Esophagus squamous epithelium (tissue), 5 donors: ENCODE measurements at regions not wholly inside any gene's neighbourhood (a gene's known extent, or its start where the extent isn't known, plus 50 kb on each side); places are given as distances from the start of the nearest gene placed in this dataset.

Source experiments
- DNase-seq: peaks from one replicate; lab custom pipeline; 2025; lab: John Stamatoyannopoulos, UW
- H3K27ac ChIP-seq, 4 donors: fragments of 200-600 bp; sonication (generic); one replicate each; pipeline ENCODE4 v1.5.1; 2016 to 2019; ENCODE audit warnings: mild to moderate bottlenecking in 1 of 4
- H3K27me3 ChIP-seq, 4 donors: fragments of 200-600 bp; sonication (generic); 1 replicate in 3 of 4; 2 replicates in 1 of 4; pipeline versions ENCODE4 v1.5.1 to v1.6.0; 2017 to 2021; ENCODE audit warnings: antibody characterized with exemption in 1 of 4
- H3K36me3 ChIP-seq, 3 donors: fragments of 200-600 bp; sonication (generic); one replicate each; pipeline ENCODE4 v1.5.1; 2016 to 2019
- H3K4me1 ChIP-seq, 3 donors: fragments of 200-600 bp; sonication (generic); one replicate each; pipeline ENCODE4 v1.5.1; 2017 to 2019
- H3K4me3 ChIP-seq, 4 donors: fragments of 200-600 bp; sonication (generic); 1 replicate in 3 of 4; 2 replicates in 1 of 4; pipeline ENCODE4 v1.5.1; 2016 to 2019; ENCODE audit warnings: mild to moderate bottlenecking in 2 of 4, moderate library complexity in 1 of 4
- H3K9me3 ChIP-seq, 3 donors: fragments of 200-600 bp; sonication (generic); one replicate each; pipeline ENCODE4 v1.5.1; 2016 to 2019
- POLR2A ChIP-seq, 4 donors: fragments of 450-650 bp; IDR thresholded peaks; one replicate each; pipeline ENCODE4 v1.6.1; 2017; ENCODE audit warnings: antibody characterized with exemption in 4 of 4, mild to moderate bottlenecking in 4 of 4, moderate library complexity in 3 of 4
- WGBS, 2 donors: methylation state at CpG; one replicate each; pipeline ENCODE4 v1.1.5; 2018; 5-methylcytosine and 5-hydroxymethylcytosine counted together
- intact Hi-C: fragments of 100-400 bp; cut with DNase I; formaldehyde crosslinking; loops from one replicate; pipeline ENCODE4 v1.15.0; 2022
- TF ChIP-seq, protein P1 (sequence below), 6 experiments: fragments of 450-650 bp in 4 of 6; fragments of 200-600 bp in 2 of 6; sonication (generic) in 2 of 6; IDR thresholded peaks; one replicate each; pipeline ENCODE4 v1.5.1; 2016 to 2019; ENCODE audit warnings: antibody characterized with exemption in 6 of 6, mild to moderate bottlenecking in 4 of 6, moderate library complexity in 4 of 6
- donor health status: DM: yes; HTN: yes; CAD: no.

DNA sequence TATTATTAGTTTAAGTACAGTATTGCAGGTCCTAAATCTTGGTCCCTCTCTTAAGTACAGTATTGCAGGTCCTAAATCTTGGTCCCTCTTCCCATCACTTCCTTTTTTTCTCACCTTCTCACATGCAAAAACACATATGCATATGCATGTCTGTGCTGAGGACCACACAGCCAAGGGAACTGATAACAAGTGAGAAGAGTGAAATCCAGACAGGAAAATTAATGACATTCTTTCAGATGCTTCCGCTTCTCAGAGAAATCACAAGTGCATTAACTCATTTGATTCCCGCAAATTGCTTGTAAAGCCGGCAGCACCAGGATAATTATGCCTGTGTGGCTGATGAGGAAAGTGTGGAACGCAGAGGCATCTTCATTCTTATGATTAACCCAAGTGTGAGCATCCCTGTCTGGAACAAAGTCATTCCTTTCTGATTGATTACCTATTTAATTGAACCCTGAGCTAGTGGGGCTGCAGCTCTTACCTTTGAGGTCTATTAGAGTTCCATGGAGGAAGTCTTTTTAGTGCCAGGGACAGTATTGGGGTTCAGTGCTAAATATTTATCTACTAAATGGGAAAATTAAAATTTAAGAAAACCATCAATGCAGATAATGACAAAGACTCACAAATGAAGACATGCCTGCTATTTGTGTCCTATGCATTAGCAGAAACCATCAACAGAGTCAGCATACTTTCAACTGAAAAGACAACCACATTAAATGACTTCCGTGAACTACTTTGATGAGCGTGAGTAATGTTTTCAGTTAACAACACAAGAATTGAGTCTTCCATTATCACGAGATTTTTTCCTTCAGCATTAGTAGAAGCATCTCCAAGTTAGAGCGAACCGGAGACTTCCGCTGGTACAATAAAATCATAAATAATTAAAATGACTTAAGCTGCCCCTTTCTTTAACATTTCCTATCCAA, 220.4 kb upstream of the SLC35G4 start:
- 85 to 90% methylated on average over 10 of the region's 10 CpGs for WGBS, 2 donors
- intact Hi-C loops, result no loop called here

GRCh38 chr18:11387880-11388279, 221.5 kb upstream of the SLC35G4 start:
- no peak overlapping the region for H3K27ac ChIP-seq
- H3K9me3 ChIP-seq, result no peaks in the 10 kb centered on the region
- intact Hi-C loops, result no loop called here
- TF ChIP-seq, protein P1, sequence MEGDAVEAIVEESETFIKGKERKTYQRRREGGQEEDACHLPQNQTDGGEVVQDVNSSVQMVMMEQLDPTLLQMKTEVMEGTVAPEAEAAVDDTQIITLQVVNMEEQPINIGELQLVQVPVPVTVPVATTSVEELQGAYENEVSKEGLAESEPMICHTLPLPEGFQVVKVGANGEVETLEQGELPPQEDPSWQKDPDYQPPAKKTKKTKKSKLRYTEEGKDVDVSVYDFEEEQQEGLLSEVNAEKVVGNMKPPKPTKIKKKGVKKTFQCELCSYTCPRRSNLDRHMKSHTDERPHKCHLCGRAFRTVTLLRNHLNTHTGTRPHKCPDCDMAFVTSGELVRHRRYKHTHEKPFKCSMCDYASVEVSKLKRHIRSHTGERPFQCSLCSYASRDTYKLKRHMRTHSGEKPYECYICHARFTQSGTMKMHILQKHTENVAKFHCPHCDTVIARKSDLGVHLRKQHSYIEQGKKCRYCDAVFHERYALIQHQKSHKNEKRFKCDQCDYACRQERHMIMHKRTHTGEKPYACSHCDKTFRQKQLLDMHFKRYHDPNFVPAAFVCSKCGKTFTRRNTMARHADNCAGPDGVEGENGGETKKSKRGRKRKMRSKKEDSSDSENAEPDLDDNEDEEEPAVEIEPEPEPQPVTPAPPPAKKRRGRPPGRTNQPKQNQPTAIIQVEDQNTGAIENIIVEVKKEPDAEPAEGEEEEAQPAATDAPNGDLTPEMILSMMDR (IDR thresholded peaks at IDR 0.05), result peak in 1 of 6 experiments; percentile 34
- no peak for TF ChIP-seq POLR2A (IDR thresholded peaks at IDR 0.05)
- peaks cover 0 to 2% (median 0%) of the 10 kb centered on the region in 3 donors for H3K4me1 ChIP-seq
- no peaks in the 10 kb centered on the region for H3K36me3 ChIP-seq
- no peaks in the 10 kb centered on the region for H3K27me3 ChIP-seq
- H3K4me3 ChIP-seq, result no peak overlapping the region
- no peak for DNase-seq
- WGBS, 2 donors, result 35 to 39% methylated on average over 4 of the region's 4 CpGs

More for the DNA sequence above, 220.4 kb upstream of the SLC35G4 start:
- Histone ChIP-seq H3K36me3 (no peaks in the 10 kb centered on the region), H3K27me3 (no peaks in the 10 kb centered on the region), H3K4me1 (peaks cover 0 to 10% (median 7%) of the 10 kb centered on the region in 3 donors), H3K4me3 (no peak overlapping the region), H3K9me3 (no peaks in the 10 kb centered on the region), H3K27ac (no peak overlapping the region)
- no peak for DNase-seq
- TF ChIP-seq, protein P1 (IDR thresholded peaks at IDR 0.05), result no peak
- no peak for TF ChIP-seq POLR2A (IDR thresholded peaks at IDR 0.05)

DNA sequence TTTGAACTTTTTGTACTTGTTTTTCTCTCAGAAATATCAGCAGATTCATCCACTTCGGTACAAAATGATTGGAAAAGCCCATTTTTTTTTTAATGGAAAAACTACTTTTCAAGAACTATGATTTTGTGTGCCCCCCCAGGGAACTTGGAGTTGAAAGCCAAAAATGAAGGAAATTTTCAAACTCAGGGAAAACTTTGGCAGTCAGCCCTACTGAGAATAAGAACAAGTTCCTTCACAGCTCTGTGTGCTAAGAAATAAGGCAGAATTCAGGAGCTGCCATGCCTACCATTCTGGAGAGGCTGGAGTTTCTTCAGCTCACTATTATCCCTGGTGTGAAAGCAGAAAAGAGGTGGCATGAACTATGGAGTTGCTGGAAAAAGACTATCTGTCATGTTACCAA, 226.0 kb upstream of the SLC35G4 start:
- H3K27ac ChIP-seq, result no peak overlapping the region
- TF ChIP-seq POLR2A (IDR thresholded peaks at IDR 0.05), result no peak
- TF ChIP-seq, protein P1 (IDR thresholded peaks at IDR 0.05), result no peak
- no peak overlapping the region for H3K4me3 ChIP-seq
- no peak for DNase-seq
- WGBS, 2 donors, result 33 to 38% methylated on average over 1 of the region's 1 CpG
- no peaks in the 10 kb centered on the region for H3K27me3 ChIP-seq
- no peaks in the 10 kb centered on the region for H3K4me1 ChIP-seq
- intact Hi-C loops, result no loop called here
- H3K9me3 ChIP-seq, result no peaks in the 10 kb centered on the region
- no peaks in the 10 kb centered on the region for H3K36me3 ChIP-seq

- Histone ChIP-seq H3K9me3 (no peaks in the 10 kb centered on the region), H3K27ac (no peak overlapping the region), H3K27me3 (no peaks in the 10 kb centered on the region), H3K4me3 (no peak overlapping the region), H3K4me1 (no peaks in the 10 kb centered on the region), H3K36me3 (no peaks in the 10 kb centered on the region)
- intact Hi-C loops, result no loop called here
- TF ChIP-seq POLR2A (IDR thresholded peaks at IDR 0.05), result no peak
- TF ChIP-seq, protein P1 (IDR thresholded peaks at IDR 0.05), result no peak
- 59 to 66% methylated on average over 3 of the region's 3 CpGs for WGBS, 2 donors
- DNase-seq, result no peak
Observed at GRCh38 chr18:11380968-11381367, 228.4 kb upstream of the SLC35G4 start.

DNA sequence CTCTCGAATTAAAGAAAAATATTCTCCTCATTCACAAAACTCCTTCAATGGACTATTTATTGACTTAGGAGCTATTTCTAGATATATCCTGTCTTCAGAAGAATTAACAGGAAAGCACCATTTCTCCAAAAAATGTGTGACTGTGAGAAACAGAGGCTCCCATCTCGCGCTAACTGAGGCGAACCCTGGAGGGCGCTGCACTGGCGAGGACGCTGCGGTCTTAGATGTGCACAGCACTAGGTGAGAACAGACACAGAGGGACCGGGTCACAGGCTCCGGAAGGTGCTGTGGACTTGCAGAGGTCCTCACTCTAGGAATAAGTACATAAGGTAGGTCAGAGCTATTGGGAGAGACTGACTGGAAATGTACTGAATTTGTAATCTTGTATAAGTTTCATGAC, 229.7 kb upstream of the SLC35G4 start:
- Histone ChIP-seq H3K36me3 (no peaks in the 10 kb centered on the region), H3K27ac (no peak overlapping the region), H3K4me3 (no peak overlapping the region), H3K27me3 (no peaks in the 10 kb centered on the region), H3K4me1 (no peaks in the 10 kb centered on the region), H3K9me3 (no peaks in the 10 kb centered on the region)
- 93 to 95% methylated on average over 10 of the region's 10 CpGs for WGBS, 2 donors
- no peak for DNase-seq
- intact Hi-C loops, result no loop called here
- TF ChIP-seq, protein P1 (IDR thresholded peaks at IDR 0.05), result no peak
- no peak for TF ChIP-seq POLR2A (IDR thresholded peaks at IDR 0.05)
